Motor neuron (in vitro differentiated cells): ENCODE measurements at regions not wholly inside any gene's neighbourhood (a gene's known extent, or its start where the extent isn't known, plus 50 kb on each side); places are given as distances from the start of the nearest gene placed in this dataset.
"Not testable (repeated sequence)": the region's sequence is repeated elsewhere in the genome, so short reads cannot be mapped to it uniquely, and the experiment has no call there.

Experiments used
- ATAC-seq, 8 experiments: fragments of 200-7000 bp; cut with Tn5 transposase; replicated peaks in 6 of 8; 2 replicates each; pipeline ENCODE4 v1.8.0; 2021; ENCODE audit warnings: mild to moderate bottlenecking in 8 of 8, moderate library complexity in 8 of 8
- H3K27ac ChIP-seq, 2 donors: fragments of 250-450 bp; sonication (Bioruptor Pico); 2 replicates each; pipeline ENCODE4 v1.9.0; 2021; ENCODE audit warnings: antibody characterized with exemption in 2 of 2, mild to moderate bottlenecking in 2 of 2, moderate library complexity in 1 of 2
- H3K4me1 ChIP-seq, 2 donors: fragments of 250-450 bp; sonication (Bioruptor Pico); replicated peaks in 1 of 2; 2 replicates each; pipeline ENCODE4 v1.6.1; 2021; ENCODE audit warnings: antibody characterized with exemption in 2 of 2, mild to moderate bottlenecking in 2 of 2, moderate library complexity in 1 of 2
- H3K4me3 ChIP-seq, 5 donors: fragments of 250-450 bp; sonication (Bioruptor Pico); 2 replicates each; pipeline ENCODE4 v1.9.0; 2021; ENCODE audit warnings: antibody characterized with exemption in 5 of 5, mild to moderate bottlenecking in 5 of 5, moderate library complexity in 4 of 5
- WGBS, 10 experiments: fragments of 450-650 bp; shearing (Covaris generic); methylation state at CpG; one replicate each; pipeline ENCODE4 v1.0.0; 2022; 5-methylcytosine and 5-hydroxymethylcytosine counted together
- in situ Hi-C, 9 experiments: fragments of 400-800 bp; cut with MboI; loops; one replicate each; pipeline ENCODE4 v1.15.0; 2021; ENCODE audit warnings: low sequenced_read_pairs in 9 of 9, low pct_unique_long_range_greater_than_20kb in 2 of 9; ENCODE audit not compliant: unreplicated experiment in 9 of 9

GRCh38 chr2:239806276-239806675 lies 218.9 kb downstream of the NDUFA10 start:
- in situ Hi-C loops = no loop called here
- 37 to 100% (median 95%) methylated on average over 2 to 5 of the region's 7 CpGs; no CpG with 5 or more reads in 6 of the 10 experiments for WGBS, 10 experiments
- Histone ChIP-seq H3K27ac (no peak overlapping the region), H3K4me1 (peaks cover 7 to 10% of the 10 kb centered on the region in 2 donors), H3K4me3 (no peak overlapping the region)
- ATAC-seq = no peak

- 25 to 91% (median 63%) methylated on average over 2 to 8 of the region's 14 CpGs; no CpG with 5 or more reads in 2 of the 10 experiments for WGBS, 10 experiments
- in situ Hi-C loops = no loop called here
- no peak for ATAC-seq
- H3K27ac ChIP-seq = no peak overlapping the region
- no peak overlapping the region for H3K4me3 ChIP-seq
- peaks cover 7 to 10% of the 10 kb centered on the region in 2 donors for H3K4me1 ChIP-seq
Measured at GRCh38 chr2:239805414-239805813, 219.7 kb downstream of the NDUFA10 start.

- Histone ChIP-seq H3K4me3 (no peak overlapping the region), H3K27ac (no peak overlapping the region), H3K4me1 (peaks cover 7 to 10% of the 10 kb centered on the region in 2 donors)
- 80 to 100% (median 95%) methylated on average over 1 to 8 of the region's 12 CpGs; no CpG with 5 or more reads in 5 of the 10 experiments for WGBS, 10 experiments
- ATAC-seq = no peak
- in situ Hi-C loops = no loop called here
Measured at GRCh38 chr2:239805043-239805329, 220.2 kb downstream of the NDUFA10 start.

- in situ Hi-C loops = no loop called here
- no peak overlapping the region for H3K4me3 ChIP-seq
- 53 to 93% (median 70%) methylated on average over 1 to 3 of the region's 18 CpGs; no CpG with 5 or more reads in 6 of the 10 experiments for WGBS, 10 experiments
- peak in 5 of 8 experiments; percentile 16 to 61 (median 37) for ATAC-seq
- H3K27ac ChIP-seq = no peak overlapping the region
- H3K4me1 ChIP-seq = peaks cover 7 to 10% of the 10 kb centered on the region in 2 donors
Measured at GRCh38 chr2:239804161-239805042, 220.7 kb downstream of the NDUFA10 start.

- Histone ChIP-seq H3K27ac (no peak overlapping the region), H3K4me1 (peaks cover 7 to 10% of the 10 kb centered on the region in 2 donors), H3K4me3 (no peak overlapping the region)
- in situ Hi-C loops = no loop called here
- WGBS, 10 experiments = 21 to 82% (median 44%) methylated on average over 1 to 7 of the region's 13 CpGs; no CpG with 5 or more reads in 2 of the 10 experiments
- peak in 4 of 8 experiments; percentile 36 to 59 (median 52) for ATAC-seq
Measured at GRCh38 chr2:239803766-239804115, 221.4 kb downstream of the NDUFA10 start.

GRCh38 chr2:239803102-239803765 lies 221.9 kb downstream of the NDUFA10 start:
- Histone ChIP-seq H3K4me1 (peaks cover 7 to 10% of the 10 kb centered on the region in 2 donors), H3K27ac (no peak overlapping the region), H3K4me3 (no peak overlapping the region)
- ATAC-seq = no peak
- in situ Hi-C loops = no loop called here
- 60 to 94% (median 85%) methylated on average over 4 to 17 of the region's 21 CpGs; no CpG with 5 or more reads in 2 of the 10 experiments for WGBS, 10 experiments

- H3K27ac ChIP-seq = no peak overlapping the region
- no peak for ATAC-seq
- in situ Hi-C loops = no loop called here
- 56 to 100% (median 85%) methylated on average over 2 to 18 of the region's 21 CpGs; no CpG with 5 or more reads in 1 of the 10 experiments for WGBS, 10 experiments
- H3K4me3 ChIP-seq = no peak overlapping the region
- H3K4me1 ChIP-seq = peaks cover 7 to 10% of the 10 kb centered on the region in 2 donors
Measured at GRCh38 chr2:239802185-239802649, 222.9 kb downstream of the NDUFA10 start.

- Histone ChIP-seq H3K27ac (no peak overlapping the region), H3K4me1 (peaks cover 7 to 10% of the 10 kb centered on the region in 2 donors), H3K4me3 (no peak overlapping the region)
- no peak for ATAC-seq
- 19 to 90% (median 70%) methylated on average over 2 to 12 of the region's 22 CpGs; no CpG with 5 or more reads in 1 of the 10 experiments for WGBS, 10 experiments
- in situ Hi-C loops = no loop called here
Measured at GRCh38 chr2:239801404-239802184, 223.5 kb downstream of the NDUFA10 start.

GRCh38 chr2:239800785-239801386 lies 224.3 kb downstream of the NDUFA10 start:
- WGBS, 10 experiments = 63 to 100% (median 88%) methylated on average over 1 to 15 of the region's 22 CpGs; no CpG with 5 or more reads in 2 of the 10 experiments
- Histone ChIP-seq H3K27ac (no peak overlapping the region), H3K4me1 (peaks cover 7 to 10% of the 10 kb centered on the region in 2 donors), H3K4me3 (no peak overlapping the region)
- ATAC-seq = no peak
- in situ Hi-C loops = no loop called here

GRCh38 chr2:239797316-239797715 lies 227.8 kb downstream of the NDUFA10 start:
- no peak overlapping the region for H3K4me3 ChIP-seq
- in situ Hi-C loops = no loop called here
- H3K4me1 ChIP-seq = no peaks in the 10 kb centered on the region
- no peak overlapping the region for H3K27ac ChIP-seq
- no peak for ATAC-seq

- ATAC-seq, H3K4me3 ChIP-seq, in situ Hi-C loops, H3K4me1 ChIP-seq, H3K27ac ChIP-seq: not testable (repeated sequence)
- whole genome bisulfite sequencing, 10 experiments = no CpG with 5 or more reads among the region's 17 CpGs
Measured at GRCh38 chr2:239795761-239796160, 229.4 kb downstream of the NDUFA10 start.

GRCh38 chr2:239793836-239794235 lies 231.3 kb downstream of the NDUFA10 start:
- no peak overlapping the region for H3K4me3 ChIP-seq
- H3K4me1 ChIP-seq = peaks cover 2 to 6% of the 10 kb centered on the region in 2 donors
- in situ Hi-C loops = no loop called here
- no peak overlapping the region for H3K27ac ChIP-seq
- 0 to 100% (median 81%) methylated on average over 2 to 5 of the region's 7 CpGs; no CpG with 5 or more reads in 1 of the 10 experiments for WGBS, 10 experiments
- ATAC-seq = no peak
